ENCODE measurements at regions not wholly inside any gene's neighbourhood (a gene's known extent, or its start where the extent isn't known, plus 50 kb on each side); places are given as distances from the start of the nearest gene placed in this dataset.

DNA sequence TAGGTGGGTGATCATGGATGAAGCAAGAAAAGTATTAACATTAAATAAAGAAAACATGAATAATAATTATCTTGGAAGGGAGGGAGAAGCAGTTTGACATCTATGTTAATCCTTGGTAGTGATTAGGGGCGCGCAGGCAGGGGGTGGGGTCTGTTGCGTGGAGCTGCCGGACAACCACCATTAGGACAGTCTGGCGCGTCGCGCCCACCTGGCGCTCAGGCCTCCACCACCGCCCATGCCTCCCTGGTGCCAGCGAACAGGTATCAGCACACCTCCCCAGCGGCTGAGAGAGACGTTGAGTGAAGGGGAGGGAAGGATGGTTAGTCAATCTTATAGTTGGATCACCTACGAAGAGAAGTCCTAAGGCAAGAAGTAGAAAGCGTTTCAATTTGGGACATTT, 94.2 kb upstream of the CDK1 start:
- TF ChIP-seq, protein P1, sequence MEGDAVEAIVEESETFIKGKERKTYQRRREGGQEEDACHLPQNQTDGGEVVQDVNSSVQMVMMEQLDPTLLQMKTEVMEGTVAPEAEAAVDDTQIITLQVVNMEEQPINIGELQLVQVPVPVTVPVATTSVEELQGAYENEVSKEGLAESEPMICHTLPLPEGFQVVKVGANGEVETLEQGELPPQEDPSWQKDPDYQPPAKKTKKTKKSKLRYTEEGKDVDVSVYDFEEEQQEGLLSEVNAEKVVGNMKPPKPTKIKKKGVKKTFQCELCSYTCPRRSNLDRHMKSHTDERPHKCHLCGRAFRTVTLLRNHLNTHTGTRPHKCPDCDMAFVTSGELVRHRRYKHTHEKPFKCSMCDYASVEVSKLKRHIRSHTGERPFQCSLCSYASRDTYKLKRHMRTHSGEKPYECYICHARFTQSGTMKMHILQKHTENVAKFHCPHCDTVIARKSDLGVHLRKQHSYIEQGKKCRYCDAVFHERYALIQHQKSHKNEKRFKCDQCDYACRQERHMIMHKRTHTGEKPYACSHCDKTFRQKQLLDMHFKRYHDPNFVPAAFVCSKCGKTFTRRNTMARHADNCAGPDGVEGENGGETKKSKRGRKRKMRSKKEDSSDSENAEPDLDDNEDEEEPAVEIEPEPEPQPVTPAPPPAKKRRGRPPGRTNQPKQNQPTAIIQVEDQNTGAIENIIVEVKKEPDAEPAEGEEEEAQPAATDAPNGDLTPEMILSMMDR (IDR thresholded peaks at IDR 0.05), result no peak

DNA sequence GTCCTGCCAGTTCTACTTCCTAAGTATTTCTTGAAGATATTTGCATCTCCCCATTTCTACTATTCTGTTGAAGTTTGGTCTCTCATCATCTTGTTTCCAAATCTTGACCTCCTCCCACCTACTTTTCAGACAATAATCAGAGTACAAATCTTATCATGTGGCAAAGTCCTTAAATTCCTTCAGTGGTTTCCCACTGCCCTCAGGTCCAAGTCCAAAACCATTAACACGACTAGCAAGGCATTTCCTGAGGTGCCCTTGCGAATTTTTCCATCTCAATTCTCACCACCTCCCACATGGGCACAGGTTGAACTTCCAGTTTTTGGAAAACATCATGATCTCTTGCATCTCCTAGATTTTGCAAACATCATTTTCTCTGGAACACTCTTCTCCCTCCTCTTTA, 97.2 kb upstream of the CDK1 start:
- TF ChIP-seq, protein P1 (IDR thresholded peaks at IDR 0.05), result no peak

DNA sequence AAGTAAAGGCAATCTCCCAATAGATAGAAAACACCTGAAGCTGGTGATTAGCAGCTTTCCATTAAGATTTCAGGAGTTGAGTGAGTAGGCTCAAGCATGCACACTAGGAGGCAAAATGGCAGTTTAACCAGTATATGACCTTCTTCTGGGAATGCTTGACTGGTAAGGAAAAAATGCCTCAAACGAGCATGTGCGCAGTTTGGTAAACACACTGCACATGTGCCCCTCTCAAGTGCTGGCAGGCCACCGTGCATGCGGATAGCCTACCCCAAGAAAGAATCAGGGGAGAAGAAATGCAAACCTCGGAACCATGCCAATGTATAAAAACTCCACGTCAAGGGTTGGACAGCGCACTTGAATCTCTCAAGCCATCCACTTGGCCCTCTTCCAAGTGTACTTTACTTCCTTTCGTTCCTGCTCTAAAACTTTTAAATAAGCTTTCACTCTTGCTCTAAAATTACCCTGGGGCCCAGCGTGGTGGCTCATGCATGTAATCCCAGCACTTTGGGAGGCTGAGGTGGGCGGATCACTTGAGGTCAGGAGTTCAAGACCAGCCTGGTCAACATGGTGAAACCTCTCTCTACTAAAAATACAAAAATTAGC, 98.8 kb upstream of the CDK1 start:
- TF ChIP-seq, protein P1 (IDR thresholded peaks at IDR 0.05), result no peak

DNA sequence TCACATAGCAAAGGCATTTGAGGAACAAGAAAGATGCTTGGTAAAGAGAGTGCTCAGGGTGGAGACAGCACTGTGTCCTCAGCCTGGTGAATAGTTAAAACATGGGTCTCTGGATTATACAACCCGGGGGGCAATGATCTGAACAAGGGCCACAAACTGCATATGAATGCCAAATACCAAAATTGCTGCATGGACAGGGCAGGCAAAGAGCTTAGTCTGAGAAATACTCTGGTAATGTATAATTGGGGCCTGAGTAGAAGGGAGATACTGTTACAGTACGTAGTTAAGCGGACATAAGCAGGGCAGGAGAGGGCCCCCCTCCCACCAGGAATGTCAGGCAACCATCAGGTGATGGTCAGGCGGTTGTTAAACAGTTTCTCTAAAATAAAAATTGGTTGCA, 99.3 kb upstream of the CDK1 start:
- TF ChIP-seq, protein P1 (IDR thresholded peaks at IDR 0.05), result no peak

DNA sequence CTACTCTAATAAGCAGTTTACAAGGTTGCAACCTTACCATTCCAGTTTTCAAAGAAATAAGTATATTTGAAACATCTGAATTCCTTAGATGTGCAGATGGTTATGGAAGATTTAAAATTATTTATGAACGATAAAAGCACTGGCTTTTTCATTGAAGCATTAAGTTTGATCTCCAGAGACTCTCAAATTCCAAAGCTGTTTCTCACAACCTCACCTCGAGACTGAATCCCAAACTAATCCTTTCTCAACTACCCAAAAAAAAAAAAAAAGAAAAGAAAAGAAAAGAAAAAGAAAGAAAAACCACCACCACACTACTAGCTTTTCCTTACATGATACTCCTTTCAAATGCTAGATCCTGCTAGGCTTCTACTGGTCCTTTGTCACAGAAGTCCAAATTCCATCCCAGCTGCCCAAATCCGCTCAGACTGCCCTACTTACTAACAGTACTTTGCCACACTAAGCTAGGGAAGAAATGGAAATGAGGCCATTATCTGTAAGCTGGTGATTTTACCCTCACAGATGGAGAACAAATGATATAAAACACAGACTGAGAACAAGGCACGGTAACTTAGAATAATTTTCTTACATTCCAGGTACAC, 100.6 kb upstream of the CDK1 start:
- TF ChIP-seq, protein P1 (IDR thresholded peaks at IDR 0.05), result no peak

DNA sequence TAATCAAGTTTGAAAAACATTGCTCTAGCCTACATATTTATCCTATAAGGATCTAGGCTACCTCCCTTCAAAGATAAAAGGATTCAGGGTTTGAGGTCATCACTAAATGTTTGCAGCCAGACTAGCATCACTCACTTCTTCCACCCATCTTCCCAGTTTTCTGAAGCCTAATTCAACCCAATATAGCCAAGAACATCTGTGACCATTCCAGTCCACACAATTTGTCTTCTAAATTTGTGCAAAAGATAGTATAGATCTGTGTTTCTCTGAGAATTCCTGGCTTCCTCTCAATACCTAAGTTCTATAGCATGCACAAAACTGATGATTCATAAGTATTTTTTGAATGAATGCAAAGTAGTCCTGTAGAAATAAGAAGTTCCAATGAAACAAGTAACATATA, 103.0 kb upstream of the CDK1 start:
- TF ChIP-seq, protein P1 (IDR thresholded peaks at IDR 0.05), result no peak

DNA sequence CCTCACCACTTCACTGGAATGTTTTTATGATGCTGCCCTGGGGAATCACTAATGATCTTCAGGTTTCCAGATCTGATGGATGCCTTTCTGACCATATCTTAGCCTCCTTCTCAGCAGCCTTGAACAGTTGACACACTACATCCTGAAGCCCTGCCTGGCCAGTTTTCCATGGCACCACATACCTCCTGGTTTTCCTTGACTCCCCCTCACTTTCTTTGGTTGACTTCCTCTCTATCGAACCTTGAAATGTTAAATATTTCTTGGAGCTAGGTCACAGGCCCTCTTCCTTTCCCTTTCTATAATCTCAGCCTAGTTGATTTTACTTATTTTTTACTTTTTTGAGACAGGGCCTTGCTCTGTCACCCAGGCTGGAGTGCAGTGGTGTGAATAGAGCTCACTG, 108.8 kb upstream of the CDK1 start:
- TF ChIP-seq, protein P1 (IDR thresholded peaks at IDR 0.05), result no peak

DNA sequence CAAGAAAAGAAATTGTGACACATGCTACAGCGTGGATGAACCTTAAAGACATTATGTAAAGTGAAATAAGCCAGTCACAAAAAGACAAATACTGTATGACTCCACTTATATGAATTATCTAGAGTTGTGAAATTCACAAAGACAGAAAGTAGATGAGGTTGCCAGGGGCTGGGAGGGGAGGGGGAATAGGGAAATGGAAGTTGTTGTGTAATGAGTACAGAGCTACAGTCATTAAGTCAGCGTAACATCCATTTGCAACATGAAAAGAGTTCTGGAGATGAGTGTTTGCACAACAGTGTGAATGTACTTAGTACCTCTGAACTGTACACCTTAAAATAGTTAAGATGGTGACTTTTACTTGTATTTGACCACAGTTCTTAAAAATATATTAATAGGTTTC, 112.1 kb upstream of the CDK1 start:
- TF ChIP-seq, protein P1 (IDR thresholded peaks at IDR 0.05), result no peak

Data from LNCAP (cell line).